A549 (cell line): ENCODE measurements at regions not wholly inside any gene's neighbourhood (a gene's known extent, or its start where the extent isn't known, plus 50 kb on each side); places are given as distances from the start of the nearest gene placed in this dataset.

Experiments
- EP300 ChIP-seq, 2 experiments: fragments of >200 bp; sonication (Bioruptor Twin); formaldehyde crosslinking; IDR thresholded peaks; 2 replicates in 1 of 2; 3 replicates in 1 of 2; pipeline ENCODE4 v1.6.1; 2016 to 2017
- MAFK ChIP-seq: fragments of 450-650 bp; IDR thresholded peaks from 2 replicates; pipeline ENCODE4 v1.6.1; 2014; ENCODE audit not compliant: partially characterized antibody
- MAX ChIP-seq: IDR thresholded peaks from 2 replicates; pipeline ENCODE4 v1.6.1; 2012
- POLR2A ChIP-seq: IDR thresholded peaks from 2 replicates; pipeline ENCODE4 v1.6.1; 2012; ENCODE audit warnings: mild to moderate bottlenecking, low read length
- ZSCAN20 ChIP-seq: fragments of 250-450 bp; sonication (Bioruptor Pico); IDR thresholded peaks from 2 replicates; pipeline ENCODE4 v1.8.0; 2022; ENCODE audit warnings: mild to moderate bottlenecking, moderate library complexity
- TF ChIP-seq, protein P1 (sequence below): fragments of 450-650 bp; IDR thresholded peaks from 2 replicates; pipeline ENCODE4 v1.6.1; 2014; ENCODE audit warnings: antibody characterized with exemption
- TF ChIP-seq, protein P2 (sequence below): fragments of >200 bp; sonication (Bioruptor Twin); formaldehyde crosslinking; IDR thresholded peaks from 3 replicates; pipeline ENCODE4 v1.5.1; 2016
- TF ChIP-seq, protein P3 (sequence below): IDR thresholded peaks from 2 replicates; pipeline ENCODE4 v1.6.1; 2012

- TF ChIP-seq MAX (no peak), MAFK (no peak), ZSCAN20 (CRISPR knock-in tag) (no peak), EP300 (IDR thresholded peaks at IDR 0.05) (no peak), POLR2A (no peak)
- TF ChIP-seq, protein P1, sequence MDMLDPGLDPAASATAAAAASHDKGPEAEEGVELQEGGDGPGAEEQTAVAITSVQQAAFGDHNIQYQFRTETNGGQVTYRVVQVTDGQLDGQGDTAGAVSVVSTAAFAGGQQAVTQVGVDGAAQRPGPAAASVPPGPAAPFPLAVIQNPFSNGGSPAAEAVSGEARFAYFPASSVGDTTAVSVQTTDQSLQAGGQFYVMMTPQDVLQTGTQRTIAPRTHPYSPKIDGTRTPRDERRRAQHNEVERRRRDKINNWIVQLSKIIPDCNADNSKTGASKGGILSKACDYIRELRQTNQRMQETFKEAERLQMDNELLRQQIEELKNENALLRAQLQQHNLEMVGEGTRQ: no peak
- TF ChIP-seq, protein P2, sequence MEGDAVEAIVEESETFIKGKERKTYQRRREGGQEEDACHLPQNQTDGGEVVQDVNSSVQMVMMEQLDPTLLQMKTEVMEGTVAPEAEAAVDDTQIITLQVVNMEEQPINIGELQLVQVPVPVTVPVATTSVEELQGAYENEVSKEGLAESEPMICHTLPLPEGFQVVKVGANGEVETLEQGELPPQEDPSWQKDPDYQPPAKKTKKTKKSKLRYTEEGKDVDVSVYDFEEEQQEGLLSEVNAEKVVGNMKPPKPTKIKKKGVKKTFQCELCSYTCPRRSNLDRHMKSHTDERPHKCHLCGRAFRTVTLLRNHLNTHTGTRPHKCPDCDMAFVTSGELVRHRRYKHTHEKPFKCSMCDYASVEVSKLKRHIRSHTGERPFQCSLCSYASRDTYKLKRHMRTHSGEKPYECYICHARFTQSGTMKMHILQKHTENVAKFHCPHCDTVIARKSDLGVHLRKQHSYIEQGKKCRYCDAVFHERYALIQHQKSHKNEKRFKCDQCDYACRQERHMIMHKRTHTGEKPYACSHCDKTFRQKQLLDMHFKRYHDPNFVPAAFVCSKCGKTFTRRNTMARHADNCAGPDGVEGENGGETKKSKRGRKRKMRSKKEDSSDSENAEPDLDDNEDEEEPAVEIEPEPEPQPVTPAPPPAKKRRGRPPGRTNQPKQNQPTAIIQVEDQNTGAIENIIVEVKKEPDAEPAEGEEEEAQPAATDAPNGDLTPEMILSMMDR: no peak
- TF ChIP-seq, protein P3, sequence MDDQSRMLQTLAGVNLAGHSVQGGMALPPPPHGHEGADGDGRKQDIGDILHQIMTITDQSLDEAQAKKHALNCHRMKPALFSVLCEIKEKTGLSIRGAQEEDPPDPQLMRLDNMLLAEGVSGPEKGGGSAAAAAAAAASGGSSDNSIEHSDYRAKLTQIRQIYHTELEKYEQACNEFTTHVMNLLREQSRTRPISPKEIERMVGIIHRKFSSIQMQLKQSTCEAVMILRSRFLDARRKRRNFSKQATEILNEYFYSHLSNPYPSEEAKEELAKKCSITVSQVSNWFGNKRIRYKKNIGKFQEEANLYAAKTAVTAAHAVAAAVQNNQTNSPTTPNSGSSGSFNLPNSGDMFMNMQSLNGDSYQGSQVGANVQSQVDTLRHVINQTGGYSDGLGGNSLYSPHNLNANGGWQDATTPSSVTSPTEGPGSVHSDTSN: no peak
These were observed 336.4 kb downstream of the LRIG3 start for GRCh38 chr12:58583940-58584339.
